Occipital lobe (tissue), 1 donor: ENCODE measurements at regions not wholly inside any gene's neighbourhood (a gene's known extent, or its start where the extent isn't known, plus 50 kb on each side); places are given as distances from the start of the nearest gene placed in this dataset.
"Not testable (repeated sequence)": the region's sequence is repeated elsewhere in the genome, so short reads cannot be mapped to it uniquely, and the experiment has no call there.

Experiments used
- DNase-seq: peaks from one replicate; lab custom pipeline; 2025; lab: John Stamatoyannopoulos, UW

DNA sequence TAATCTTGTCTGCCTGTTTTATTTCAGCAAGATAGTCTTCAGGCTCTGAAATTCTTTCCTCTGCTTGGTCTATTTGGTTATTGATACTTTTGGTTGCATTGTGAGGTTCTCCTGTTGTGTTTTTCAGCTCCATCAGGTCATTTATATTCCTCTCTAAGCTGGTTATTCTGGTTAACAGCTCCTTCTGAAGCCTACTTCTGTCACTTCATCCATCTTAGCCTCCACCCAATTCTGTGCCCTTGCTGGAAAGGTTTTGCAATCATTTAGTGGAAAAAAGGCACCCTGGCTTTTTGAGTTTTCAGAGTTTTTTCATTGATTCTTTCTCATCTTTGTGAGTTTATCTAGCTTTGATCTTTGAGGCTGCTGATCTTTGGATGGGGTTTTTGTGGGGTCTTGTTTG is 647.7 kb downstream of the SPRY1 start:
- no peak for DNase-seq

DNA sequence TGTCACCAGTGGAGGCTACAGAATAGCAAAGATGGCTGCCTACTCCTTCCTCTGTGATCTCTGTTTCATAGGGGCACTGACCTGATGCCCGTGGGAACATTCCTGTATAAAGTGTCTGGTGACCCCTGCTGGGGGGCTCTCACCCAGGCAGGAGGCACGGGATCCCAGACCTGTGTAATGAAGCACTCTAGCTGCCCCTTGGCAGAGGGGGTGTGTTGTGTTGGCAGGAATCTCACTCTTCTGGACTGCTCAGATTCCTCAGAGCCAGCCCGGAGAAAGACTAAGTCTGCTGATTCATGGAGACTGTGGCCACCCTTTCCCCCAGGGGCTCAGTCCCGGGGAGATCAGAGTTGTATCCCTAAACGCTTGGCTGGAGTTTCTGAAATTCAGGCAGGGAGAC is 648.3 kb downstream of the SPRY1 start:
- DNase-seq = no peak

DNA sequence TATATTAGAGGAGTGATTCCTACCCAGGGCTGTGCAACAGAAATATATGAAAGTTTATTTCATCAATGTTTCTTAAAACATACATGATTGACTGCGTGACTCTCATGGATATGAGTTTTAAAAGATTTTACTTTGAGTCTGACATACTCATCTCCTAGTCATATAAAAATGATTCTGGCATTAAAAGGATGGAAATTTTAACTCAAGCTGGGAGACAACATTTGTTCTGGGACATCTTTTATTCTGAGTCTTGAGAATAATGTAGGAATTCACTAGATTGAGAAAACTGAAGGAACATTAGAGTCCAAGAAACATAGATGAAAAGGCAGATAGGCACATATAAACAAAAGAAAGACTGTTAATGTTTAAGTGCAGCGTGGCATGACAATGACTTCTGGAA is 649.6 kb downstream of the SPRY1 start:
- no peak for DNase-seq

DNA sequence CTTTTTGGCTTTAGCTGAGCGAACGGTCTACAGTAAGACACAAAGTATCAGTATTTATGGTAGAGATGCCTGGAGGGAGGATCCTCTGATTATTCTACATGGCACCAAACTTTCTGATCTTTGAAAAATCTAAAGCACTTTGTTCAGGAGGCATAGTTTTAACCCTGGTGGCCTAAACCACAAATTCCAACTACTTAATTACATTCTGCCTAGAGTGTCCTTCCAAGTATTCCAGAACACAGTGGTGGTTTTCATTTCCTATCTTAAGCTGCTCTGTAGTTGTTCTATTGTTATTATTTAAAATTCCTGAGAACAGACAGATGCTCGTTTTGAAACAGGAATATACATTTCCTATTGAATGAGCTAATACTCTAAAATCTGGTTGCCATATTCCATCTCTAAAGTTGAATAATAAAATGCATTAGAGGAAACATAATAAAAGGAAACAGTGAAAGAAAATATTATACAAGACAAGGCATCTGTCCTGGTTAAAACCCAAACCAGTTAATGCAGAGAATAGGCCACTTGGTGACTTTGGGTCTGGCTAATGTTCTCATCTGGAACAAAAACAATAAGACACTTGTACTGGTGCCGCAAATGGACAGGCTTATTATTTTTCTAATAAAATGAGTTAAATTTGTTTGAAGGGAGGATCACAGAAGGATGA is 657.4 kb downstream of the SPRY1 start:
- no peak for DNase-seq

- DNase-seq = no peak
Measured at GRCh38 chr4:124055336-124055735, 657.2 kb downstream of the ANKRD50 start.

DNA sequence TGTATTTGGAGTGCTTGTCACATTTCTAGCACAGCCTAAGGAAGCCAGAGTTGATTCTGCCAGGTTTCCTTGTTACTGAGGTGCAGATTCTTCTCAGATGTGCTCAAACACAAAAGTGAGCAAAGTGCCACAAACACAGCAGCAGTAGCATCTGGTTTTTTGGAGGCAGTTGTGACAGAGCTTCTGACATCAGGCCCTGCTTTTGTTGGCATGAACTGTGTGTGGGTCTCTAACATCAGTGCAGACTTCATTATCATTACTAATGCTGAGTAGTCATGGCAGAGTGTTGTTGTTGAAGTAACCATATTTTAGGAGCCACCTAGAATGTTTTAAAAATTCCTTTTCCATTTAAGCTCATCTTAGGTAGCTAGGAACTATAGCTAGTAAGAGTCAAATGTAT is 656.6 kb downstream of the ANKRD50 start:
- DNase-seq = no peak

GRCh38 chr4:124060261-124060918 is 652.1 kb downstream of the ANKRD50 start:
- no peak for DNase-seq

- DNase-seq = no peak
Measured at GRCh38 chr4:124061413-124061812, 651.1 kb downstream of the ANKRD50 start.

DNA sequence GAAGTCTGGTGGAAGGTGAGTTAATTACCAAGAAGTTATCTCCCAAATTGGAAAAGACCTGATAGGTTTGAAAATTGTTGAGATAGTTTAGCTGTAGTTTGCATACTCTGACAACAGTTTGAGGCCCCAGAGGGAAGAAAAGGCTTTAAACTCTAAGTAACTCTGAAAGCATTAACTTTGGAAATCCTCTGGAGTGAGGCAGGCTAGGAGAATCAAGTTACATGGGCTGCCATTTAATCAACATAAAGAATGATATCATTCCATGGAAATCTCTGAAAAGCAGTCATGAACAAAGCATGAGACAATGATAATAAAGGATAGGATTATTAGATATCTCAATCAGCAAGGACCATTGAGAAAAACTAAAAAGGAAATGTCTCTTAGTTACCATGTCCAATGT is 647.1 kb downstream of the ANKRD50 start:
- no peak for DNase-seq

GRCh38 chr4:124065936-124066335 is 646.6 kb downstream of the ANKRD50 start:
- DNase-seq = no peak

DNA sequence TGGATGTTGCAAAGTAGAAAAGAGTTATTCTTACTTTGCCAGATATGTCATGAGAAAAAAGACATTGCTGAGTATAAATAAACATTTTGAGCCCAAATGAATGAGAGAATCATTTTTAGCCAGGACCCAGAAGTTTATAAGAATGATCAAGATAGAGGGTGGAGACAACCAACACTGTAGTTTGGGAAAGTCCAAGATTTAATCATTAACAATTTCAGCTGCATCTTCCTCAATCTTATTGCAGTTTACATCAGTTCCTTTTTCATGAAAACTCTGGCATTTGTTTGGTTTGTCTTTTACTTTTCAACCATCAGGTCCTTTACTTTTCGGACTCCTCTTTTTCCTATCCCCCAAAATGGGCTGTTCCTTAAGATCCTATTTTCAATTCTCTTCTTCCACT is 645.9 kb downstream of the ANKRD50 start:
- DNase-seq = no peak

DNA sequence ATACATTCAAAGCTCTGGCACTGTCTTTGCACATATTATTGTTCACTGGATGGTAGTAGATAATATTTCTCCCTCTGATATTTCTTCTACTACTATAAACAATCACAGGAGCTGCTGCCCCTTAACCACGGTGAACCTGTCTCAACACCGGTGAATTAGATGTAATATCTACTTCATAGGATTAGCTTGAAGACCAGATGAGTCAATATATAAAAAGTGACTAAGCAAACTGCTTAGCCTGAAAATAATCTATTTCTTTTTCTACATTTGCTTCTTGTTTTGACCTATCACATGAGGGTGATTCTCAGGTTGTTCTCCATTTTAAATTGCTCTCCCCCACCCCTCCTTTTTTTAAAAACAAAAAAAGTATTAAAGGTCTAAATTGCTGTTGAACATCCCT is 645.5 kb downstream of the ANKRD50 start:
- no peak for DNase-seq

GRCh38 chr4:124070688-124071484 is 641.6 kb downstream of the ANKRD50 start:
- no peak for DNase-seq

- DNase-seq = not testable (repeated sequence)
Measured at GRCh38 chr4:124075276-124075675, 637.3 kb downstream of the ANKRD50 start.

DNA sequence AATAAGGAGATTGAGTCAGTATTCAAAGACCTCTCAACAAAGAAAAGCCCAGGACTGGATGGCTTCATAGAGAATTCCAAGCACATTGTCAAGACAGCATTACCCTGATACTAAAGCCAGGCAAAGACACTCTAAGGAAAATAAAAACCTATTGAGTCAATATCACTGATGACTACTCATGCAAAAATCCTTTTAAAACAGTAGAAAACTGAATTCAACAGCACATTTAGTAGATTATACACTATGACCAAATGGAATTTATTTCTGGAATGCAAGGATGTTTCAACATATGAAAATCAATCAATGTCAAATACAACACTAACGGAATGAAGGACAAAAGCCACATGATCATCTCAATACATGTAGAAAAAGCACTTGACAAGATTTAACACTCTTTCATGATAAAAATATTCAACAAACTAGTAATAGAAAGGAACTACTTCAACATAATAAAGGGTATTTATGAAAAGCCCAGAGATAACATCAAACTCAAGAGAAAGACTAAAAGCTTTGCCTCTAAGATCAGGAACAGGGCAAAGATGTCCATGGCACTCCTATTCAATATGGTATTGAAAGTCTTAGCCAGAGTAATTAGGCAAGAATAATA is 633.3 kb downstream of the ANKRD50 start:
- no peak for DNase-seq

GRCh38 chr4:124083711-124084110 is 628.8 kb downstream of the ANKRD50 start:
- no peak for DNase-seq

- no peak for DNase-seq
Measured at GRCh38 chr4:124085561-124086180, 626.9 kb downstream of the ANKRD50 start.

DNA sequence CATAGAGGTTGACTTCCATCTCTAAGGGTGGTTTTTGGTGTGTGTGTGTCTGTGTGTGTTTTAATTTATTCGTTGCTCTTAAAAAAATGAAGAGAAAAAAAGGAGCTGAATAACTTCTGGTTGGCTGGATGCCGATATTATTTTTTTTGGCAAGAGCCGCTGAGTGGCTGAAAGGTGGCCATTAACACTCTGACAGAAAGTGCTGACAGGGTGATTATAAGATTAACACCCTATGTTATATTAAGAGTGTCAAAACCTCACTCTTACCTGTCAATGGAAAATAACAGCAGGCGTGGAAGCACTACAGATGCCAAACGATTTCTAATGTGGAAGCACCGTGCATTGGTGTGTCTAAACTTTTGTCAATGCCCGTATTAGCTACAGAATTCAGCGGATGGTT is 622.5 kb downstream of the ANKRD50 start:
- DNase-seq = no peak

GRCh38 chr4:124092101-124092500 is 620.4 kb downstream of the ANKRD50 start:
- DNase-seq = no peak

DNA sequence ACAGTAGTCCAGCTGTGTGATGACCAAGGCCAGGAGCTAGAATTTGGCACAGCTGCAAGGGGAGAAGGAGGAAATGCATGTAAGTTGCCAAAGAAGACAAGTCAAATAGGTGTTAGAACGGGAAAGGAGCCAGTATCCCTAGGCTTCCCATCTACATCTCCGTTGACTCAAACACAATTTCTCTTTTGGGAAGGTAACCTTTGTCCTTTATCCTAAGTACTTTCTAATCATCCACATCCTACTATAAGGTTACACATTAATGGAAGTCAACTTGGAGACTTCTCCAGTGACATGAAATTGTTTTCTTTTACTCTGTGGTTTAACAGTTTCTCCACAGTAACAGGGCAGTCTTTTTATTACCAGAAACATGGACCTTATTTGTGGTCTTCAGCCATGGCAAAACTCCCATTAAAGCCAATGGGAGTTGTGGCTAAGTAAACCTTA is 620.0 kb downstream of the ANKRD50 start:
- DNase-seq = no peak

DNA sequence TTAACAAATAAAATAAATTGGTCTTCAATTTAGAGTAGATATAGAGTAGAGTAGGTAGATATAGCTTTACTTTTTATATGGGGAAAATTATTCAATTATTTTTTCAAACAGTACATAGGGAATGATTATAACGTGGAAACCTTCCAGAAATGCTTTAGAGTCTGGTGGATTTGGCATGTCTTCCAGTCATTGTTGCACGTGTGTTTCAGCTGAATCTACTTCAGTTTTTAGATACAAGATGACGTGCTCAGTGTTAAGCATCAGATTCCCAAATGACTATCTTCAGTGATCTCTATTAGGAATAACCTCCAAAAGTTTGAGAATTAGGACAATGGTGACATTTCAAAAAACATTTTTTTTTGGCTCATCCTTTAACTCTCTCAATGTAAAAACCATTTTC is 616.9 kb downstream of the ANKRD50 start:
- no peak for DNase-seq

GRCh38 chr4:124096290-124096689 is 616.2 kb downstream of the ANKRD50 start:
- no peak for DNase-seq
